ENCODE measurements at regions not wholly inside any gene's neighbourhood (a gene's known extent, or its start where the extent isn't known, plus 50 kb on each side); places are given as distances from the start of the nearest gene placed in this dataset.

DNA sequence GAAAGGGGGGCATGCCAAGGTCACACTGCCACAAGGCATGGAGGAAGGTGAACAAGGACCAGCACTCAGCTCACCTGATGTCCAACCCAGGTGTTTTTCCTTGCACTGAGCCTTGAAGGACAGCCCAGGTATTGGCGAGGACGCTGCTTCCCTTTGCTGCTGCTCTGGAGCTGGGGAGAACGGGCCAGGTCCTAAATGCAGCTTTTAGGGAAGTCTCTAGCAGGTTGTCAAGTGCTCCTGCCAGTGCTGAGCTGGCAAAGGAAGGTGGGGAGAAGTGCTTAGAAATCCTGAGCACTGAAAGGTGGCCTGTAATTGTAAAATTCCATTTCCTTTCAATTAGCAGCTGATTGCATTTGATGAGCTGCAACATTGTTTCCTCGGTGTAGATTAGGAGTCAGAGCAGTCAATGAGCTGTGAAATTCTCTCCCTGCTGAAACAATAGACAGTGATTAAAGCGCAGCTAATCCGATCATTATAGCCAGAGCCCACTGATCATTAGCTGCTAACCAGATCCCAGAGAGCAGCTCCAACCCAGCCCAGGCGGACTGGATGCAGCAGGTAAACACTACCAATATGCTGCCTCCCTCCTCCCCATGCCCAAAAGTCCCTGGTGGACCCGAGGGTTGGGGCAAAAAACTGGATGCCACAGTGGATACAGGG lies 507.6 kb downstream of the INSC start:
- no peak overlapping the region for H3K27ac Mint-ChIP-seq
- peaks cover 19% of the 10 kb centered on the region for H3K27me3 Mint-ChIP-seq
- TF ChIP-seq, protein P1, sequence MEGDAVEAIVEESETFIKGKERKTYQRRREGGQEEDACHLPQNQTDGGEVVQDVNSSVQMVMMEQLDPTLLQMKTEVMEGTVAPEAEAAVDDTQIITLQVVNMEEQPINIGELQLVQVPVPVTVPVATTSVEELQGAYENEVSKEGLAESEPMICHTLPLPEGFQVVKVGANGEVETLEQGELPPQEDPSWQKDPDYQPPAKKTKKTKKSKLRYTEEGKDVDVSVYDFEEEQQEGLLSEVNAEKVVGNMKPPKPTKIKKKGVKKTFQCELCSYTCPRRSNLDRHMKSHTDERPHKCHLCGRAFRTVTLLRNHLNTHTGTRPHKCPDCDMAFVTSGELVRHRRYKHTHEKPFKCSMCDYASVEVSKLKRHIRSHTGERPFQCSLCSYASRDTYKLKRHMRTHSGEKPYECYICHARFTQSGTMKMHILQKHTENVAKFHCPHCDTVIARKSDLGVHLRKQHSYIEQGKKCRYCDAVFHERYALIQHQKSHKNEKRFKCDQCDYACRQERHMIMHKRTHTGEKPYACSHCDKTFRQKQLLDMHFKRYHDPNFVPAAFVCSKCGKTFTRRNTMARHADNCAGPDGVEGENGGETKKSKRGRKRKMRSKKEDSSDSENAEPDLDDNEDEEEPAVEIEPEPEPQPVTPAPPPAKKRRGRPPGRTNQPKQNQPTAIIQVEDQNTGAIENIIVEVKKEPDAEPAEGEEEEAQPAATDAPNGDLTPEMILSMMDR (conservative IDR thresholded peaks at IDR 0.05): no peak
- H3K36me3 Mint-ChIP-seq: no peaks in the 10 kb centered on the region
- H3K9me3 Mint-ChIP-seq: no peaks in the 10 kb centered on the region
- DNase-seq (ENCODE audit: extremely low spot score, unreplicated experiment): no peak
- no peaks in the 10 kb centered on the region for H3K4me1 Mint-ChIP-seq (ENCODE audit: unreplicated experiment)
- H3K4me3 Mint-ChIP-seq: no peak overlapping the region

DNA sequence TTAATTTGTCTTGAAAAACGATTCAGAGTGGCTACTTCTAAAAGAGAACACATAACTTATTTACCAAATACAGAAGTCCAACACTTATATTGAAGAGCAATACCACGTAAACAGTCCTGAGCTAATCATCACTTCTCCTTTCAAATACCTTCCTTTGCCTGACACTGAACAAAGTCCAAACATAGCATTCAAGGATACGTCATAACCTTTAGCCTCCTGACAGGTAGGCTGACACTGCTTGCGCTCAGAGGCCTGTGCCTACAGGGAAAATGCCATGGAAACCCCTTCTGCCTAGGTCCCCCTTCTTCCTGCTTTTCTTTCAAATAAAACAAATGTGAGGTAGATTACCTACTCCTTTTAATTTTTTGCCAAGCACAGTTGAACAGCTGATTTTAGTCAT lies 510.0 kb downstream of the INSC start:
- TF ChIP-seq, protein P1 (conservative IDR thresholded peaks at IDR 0.05): no peak
- no peaks in the 10 kb centered on the region for H3K4me1 Mint-ChIP-seq (ENCODE audit: unreplicated experiment)
- peaks cover 28% of the 10 kb centered on the region for H3K27me3 Mint-ChIP-seq
- no peak for DNase-seq (ENCODE audit: extremely low spot score, unreplicated experiment)
- H3K27ac Mint-ChIP-seq: peak overlapping the region; percentile 11
- no peaks in the 10 kb centered on the region for H3K36me3 Mint-ChIP-seq
- H3K9me3 Mint-ChIP-seq: no peaks in the 10 kb centered on the region
- H3K4me3 Mint-ChIP-seq: no peak overlapping the region

DNA sequence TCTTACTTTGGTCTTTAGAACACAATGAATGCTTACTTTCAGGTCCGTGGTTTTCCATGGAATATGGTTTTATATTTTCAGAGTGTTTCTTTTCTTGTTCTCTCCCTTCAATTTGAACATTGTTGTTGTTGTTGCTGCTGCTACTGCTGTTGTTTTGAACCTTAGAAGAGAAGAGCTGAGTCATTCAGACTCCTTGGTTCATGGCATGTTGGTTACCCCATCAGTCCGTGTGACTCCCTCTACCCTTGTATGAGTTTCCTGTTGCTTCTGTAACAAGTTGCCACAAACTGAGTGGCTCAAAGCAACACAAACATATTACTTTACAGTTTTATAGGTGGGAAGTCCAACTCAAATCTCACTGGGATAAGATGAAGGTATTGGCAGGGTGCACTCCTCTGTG lies 511.0 kb downstream of the INSC start:
- H3K9me3 Mint-ChIP-seq: no peaks in the 10 kb centered on the region
- TF ChIP-seq, protein P1 (conservative IDR thresholded peaks at IDR 0.05): no peak
- no peak overlapping the region for H3K4me3 Mint-ChIP-seq
- H3K27me3 Mint-ChIP-seq: peaks cover 30% of the 10 kb centered on the region
- no peak for DNase-seq (ENCODE audit: extremely low spot score, unreplicated experiment)
- H3K4me1 Mint-ChIP-seq (ENCODE audit: unreplicated experiment): no peaks in the 10 kb centered on the region
- no peak overlapping the region for H3K27ac Mint-ChIP-seq
- H3K36me3 Mint-ChIP-seq: no peaks in the 10 kb centered on the region

DNA sequence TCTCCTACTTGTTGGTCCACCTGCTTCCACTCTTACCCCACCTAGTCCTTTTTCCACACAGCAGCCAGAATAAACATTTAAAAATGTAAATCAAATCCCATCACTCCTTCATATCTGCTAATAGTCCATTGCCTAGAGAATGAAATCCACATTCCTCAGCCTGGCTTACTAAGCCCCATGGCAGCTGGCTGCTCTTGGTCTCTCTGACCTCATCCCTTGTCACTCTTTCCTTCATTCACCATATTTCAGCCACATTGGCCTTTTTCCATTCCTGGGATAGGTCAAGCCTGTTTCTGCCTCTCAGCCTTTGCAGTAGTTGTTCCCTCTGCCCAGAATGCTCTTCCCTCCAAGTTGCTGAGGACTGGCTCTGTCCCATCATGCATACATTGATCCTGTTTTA lies 512.8 kb downstream of the INSC start:
- no peaks in the 10 kb centered on the region for H3K36me3 Mint-ChIP-seq
- H3K4me1 Mint-ChIP-seq (ENCODE audit: unreplicated experiment): no peaks in the 10 kb centered on the region
- no peak for DNase-seq (ENCODE audit: extremely low spot score, unreplicated experiment)

DNA sequence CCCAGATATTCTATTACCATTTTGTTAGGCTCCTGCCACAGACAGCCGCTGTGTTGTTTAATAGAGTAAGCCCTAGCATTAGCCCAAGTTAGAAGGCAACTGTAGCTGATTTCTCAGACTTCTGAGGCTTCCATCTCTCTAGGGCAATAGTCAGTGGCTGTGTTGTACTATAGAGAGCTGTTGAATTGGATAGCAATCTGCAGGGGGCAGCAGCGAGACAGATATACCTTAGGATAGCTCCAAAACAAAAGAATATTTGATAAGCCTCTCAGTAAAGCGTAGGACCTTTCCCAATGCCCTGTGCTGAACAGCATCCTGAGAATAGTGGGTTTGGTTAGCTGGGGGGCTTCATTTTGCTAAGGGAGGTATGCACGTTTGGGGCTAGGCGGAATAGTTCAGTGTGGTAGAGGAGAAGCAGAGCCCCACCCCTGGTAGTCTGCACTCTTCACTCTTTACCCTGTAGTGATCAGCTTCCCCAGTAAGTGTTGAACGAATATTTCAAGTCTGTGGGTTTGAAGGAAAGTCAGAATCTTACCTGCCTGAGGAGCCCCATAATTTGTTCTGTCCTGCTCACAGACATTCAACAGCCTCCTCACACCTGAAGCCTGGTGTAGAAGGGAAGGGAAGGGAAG lies 515.1 kb downstream of the INSC start:
- no peaks in the 10 kb centered on the region for H3K36me3 Mint-ChIP-seq
- no peaks in the 10 kb centered on the region for H3K9me3 Mint-ChIP-seq
- no peaks in the 10 kb centered on the region for H3K4me1 Mint-ChIP-seq (ENCODE audit: unreplicated experiment)
- H3K4me3 Mint-ChIP-seq: no peak overlapping the region
- TF ChIP-seq, protein P1 (conservative IDR thresholded peaks at IDR 0.05): peak; percentile 62
- H3K27me3 Mint-ChIP-seq: peaks cover 15% of the 10 kb centered on the region
- H3K27ac Mint-ChIP-seq: no peak overlapping the region
- DNase-seq (ENCODE audit: extremely low spot score, unreplicated experiment): no peak

More for the DNA sequence above, 512.8 kb downstream of the INSC start:
- H3K4me3 Mint-ChIP-seq: no peak overlapping the region
- no peaks in the 10 kb centered on the region for H3K9me3 Mint-ChIP-seq
- no peak overlapping the region for H3K27ac Mint-ChIP-seq
- TF ChIP-seq, protein P1 (conservative IDR thresholded peaks at IDR 0.05): no peak
- H3K27me3 Mint-ChIP-seq: peaks cover 19% of the 10 kb centered on the region

Data from type B pancreatic cell (in vitro differentiated cells).